ENCODE measurements at regions not wholly inside any gene's neighbourhood (a gene's known extent, or its start where the extent isn't known, plus 50 kb on each side); places are given as distances from the start of the nearest gene placed in this dataset.

- DNase-seq (ENCODE audit: low spot score): peak; percentile 75
- Mint-ChIP-seq H3K27ac (ENCODE audit: unreplicated experiment) (peak overlapping the region; percentile 91), H3K9me3 (ENCODE audit: unreplicated experiment) (no peaks in the 10 kb centered on the region), H3K4me1 (ENCODE audit: unreplicated experiment) (peaks cover 6% of the 10 kb centered on the region), H3K27me3 (ENCODE audit: unreplicated experiment) (no peaks in the 10 kb centered on the region), H3K4me3 (ENCODE audit: unreplicated experiment) (peak overlapping the region; percentile 86), H3K36me3 (ENCODE audit: low read depth, unreplicated experiment) (no peaks in the 10 kb centered on the region)
- TF ChIP-seq, protein P1, sequence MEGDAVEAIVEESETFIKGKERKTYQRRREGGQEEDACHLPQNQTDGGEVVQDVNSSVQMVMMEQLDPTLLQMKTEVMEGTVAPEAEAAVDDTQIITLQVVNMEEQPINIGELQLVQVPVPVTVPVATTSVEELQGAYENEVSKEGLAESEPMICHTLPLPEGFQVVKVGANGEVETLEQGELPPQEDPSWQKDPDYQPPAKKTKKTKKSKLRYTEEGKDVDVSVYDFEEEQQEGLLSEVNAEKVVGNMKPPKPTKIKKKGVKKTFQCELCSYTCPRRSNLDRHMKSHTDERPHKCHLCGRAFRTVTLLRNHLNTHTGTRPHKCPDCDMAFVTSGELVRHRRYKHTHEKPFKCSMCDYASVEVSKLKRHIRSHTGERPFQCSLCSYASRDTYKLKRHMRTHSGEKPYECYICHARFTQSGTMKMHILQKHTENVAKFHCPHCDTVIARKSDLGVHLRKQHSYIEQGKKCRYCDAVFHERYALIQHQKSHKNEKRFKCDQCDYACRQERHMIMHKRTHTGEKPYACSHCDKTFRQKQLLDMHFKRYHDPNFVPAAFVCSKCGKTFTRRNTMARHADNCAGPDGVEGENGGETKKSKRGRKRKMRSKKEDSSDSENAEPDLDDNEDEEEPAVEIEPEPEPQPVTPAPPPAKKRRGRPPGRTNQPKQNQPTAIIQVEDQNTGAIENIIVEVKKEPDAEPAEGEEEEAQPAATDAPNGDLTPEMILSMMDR (IDR thresholded peaks at IDR 0.05; ENCODE audit: unreplicated experiment): no peak
Observed at GRCh38 chr11:22432291-22433093, 94.3 kb downstream of the SLC17A6 start.

GRCh38 chr11:22431106-22431505 lies 92.9 kb downstream of the SLC17A6 start:
- no peak for DNase-seq (ENCODE audit: low spot score)
- Mint-ChIP-seq H3K27ac (ENCODE audit: unreplicated experiment) (peak overlapping the region; percentile 42), H3K4me3 (ENCODE audit: unreplicated experiment) (no peak overlapping the region)

DNA sequence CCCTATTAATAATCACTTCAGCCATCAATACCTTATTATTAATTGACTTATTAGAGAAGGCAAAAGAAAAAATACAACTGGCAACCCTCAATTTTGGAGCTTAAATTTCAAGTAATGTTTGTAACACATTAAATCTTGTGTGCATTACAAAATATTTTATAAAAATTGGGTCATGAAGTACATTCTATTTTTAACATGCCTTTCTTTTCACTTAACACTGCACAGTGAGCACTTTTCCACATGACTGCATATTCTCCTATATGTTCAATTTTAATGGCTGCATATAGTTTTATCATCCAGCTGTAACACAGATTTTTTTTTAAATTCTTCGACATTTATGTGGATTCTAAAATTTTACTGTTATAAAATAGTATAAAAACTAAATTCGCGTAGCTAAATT lies 92.5 kb downstream of the SLC17A6 start:
- Mint-ChIP-seq H3K36me3 (ENCODE audit: low read depth, unreplicated experiment) (no peaks in the 10 kb centered on the region), H3K27ac (ENCODE audit: unreplicated experiment) (no peak overlapping the region), H3K4me1 (ENCODE audit: unreplicated experiment) (peaks cover 6% of the 10 kb centered on the region), H3K4me3 (ENCODE audit: unreplicated experiment) (no peak overlapping the region), H3K27me3 (ENCODE audit: unreplicated experiment) (no peaks in the 10 kb centered on the region), H3K9me3 (ENCODE audit: unreplicated experiment) (no peaks in the 10 kb centered on the region)
- TF ChIP-seq, protein P1 (IDR thresholded peaks at IDR 0.05; ENCODE audit: unreplicated experiment): no peak
- no peak for DNase-seq (ENCODE audit: low spot score)

More at GRCh38 chr11:22431106-22431505, 92.9 kb downstream of the SLC17A6 start:
- TF ChIP-seq, protein P1 (IDR thresholded peaks at IDR 0.05; ENCODE audit: unreplicated experiment): no peak
- H3K36me3 Mint-ChIP-seq (ENCODE audit: low read depth, unreplicated experiment): no peaks in the 10 kb centered on the region
- H3K27me3 Mint-ChIP-seq (ENCODE audit: unreplicated experiment): no peaks in the 10 kb centered on the region
- H3K9me3 Mint-ChIP-seq (ENCODE audit: unreplicated experiment): no peaks in the 10 kb centered on the region
- peaks cover 6% of the 10 kb centered on the region for H3K4me1 Mint-ChIP-seq (ENCODE audit: unreplicated experiment)

DNA sequence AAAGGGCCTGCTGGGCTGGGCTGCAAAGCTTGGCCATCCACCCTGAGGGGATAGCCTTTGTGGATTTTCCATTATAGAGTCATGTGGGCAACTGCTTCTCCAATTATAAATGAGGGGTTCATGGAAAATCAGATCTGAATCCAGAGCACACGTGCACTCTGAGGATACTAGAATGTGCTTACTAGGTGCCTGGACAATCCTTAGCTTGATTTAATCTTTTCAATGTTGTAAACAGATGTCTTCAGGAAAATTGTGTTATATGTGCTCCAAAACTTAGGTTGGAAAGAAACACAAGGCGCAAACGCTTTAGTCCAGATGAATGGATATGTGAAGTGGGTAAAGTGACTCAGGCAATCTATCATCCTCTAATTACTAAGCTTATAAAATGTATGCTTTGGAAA lies 92.0 kb downstream of the SLC17A6 start:
- DNase-seq (ENCODE audit: low spot score): no peak
- H3K36me3 Mint-ChIP-seq (ENCODE audit: low read depth, unreplicated experiment): no peaks in the 10 kb centered on the region
- TF ChIP-seq, protein P1 (IDR thresholded peaks at IDR 0.05; ENCODE audit: unreplicated experiment): no peak
- H3K4me1 Mint-ChIP-seq (ENCODE audit: unreplicated experiment): peaks cover 6% of the 10 kb centered on the region
- H3K4me3 Mint-ChIP-seq (ENCODE audit: unreplicated experiment): no peak overlapping the region
- no peaks in the 10 kb centered on the region for H3K27me3 Mint-ChIP-seq (ENCODE audit: unreplicated experiment)
- H3K9me3 Mint-ChIP-seq (ENCODE audit: unreplicated experiment): no peaks in the 10 kb centered on the region
- no peak overlapping the region for H3K27ac Mint-ChIP-seq (ENCODE audit: unreplicated experiment)

Data from endothelial cell (in vitro differentiated cells).